ENCODE measurements at regions not wholly inside any gene's neighbourhood (a gene's known extent, or its start where the extent isn't known, plus 50 kb on each side); places are given as distances from the start of the nearest gene placed in this dataset.

DNA sequence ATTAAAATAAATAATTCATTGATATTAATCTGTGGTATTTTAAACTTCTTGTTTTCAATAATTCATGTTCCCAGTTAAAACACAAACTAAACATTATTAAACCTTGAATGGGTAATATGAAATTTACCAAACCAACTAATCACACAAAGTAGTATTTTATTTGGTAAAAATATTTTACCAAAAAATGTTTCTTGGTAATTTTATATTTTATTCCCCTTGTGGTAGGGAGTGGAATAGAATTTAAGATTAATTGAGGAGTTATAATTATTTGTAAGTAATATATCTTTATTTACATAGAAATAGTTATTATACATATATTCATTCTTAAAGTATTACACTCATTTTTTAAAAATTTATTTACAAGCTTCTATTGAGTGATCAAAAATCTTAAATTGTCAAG is 1350.9 kb downstream of the OTOL1 start:
- no peak for FAIRE-seq
- TF ChIP-seq, protein P1, sequence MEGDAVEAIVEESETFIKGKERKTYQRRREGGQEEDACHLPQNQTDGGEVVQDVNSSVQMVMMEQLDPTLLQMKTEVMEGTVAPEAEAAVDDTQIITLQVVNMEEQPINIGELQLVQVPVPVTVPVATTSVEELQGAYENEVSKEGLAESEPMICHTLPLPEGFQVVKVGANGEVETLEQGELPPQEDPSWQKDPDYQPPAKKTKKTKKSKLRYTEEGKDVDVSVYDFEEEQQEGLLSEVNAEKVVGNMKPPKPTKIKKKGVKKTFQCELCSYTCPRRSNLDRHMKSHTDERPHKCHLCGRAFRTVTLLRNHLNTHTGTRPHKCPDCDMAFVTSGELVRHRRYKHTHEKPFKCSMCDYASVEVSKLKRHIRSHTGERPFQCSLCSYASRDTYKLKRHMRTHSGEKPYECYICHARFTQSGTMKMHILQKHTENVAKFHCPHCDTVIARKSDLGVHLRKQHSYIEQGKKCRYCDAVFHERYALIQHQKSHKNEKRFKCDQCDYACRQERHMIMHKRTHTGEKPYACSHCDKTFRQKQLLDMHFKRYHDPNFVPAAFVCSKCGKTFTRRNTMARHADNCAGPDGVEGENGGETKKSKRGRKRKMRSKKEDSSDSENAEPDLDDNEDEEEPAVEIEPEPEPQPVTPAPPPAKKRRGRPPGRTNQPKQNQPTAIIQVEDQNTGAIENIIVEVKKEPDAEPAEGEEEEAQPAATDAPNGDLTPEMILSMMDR (IDR thresholded peaks at IDR 0.05; ENCODE audit: insufficient read depth, low read length, severe bottlenecking): no peak
- DNase-seq (ENCODE audit: low read depth): no peak
- Histone ChIP-seq H3K27me3 (ENCODE audit: control insufficient read depth, insufficient read depth, low read length) (no peaks in the 10 kb centered on the region), H3K36me3 (ENCODE audit: control insufficient read depth, insufficient read depth, low read length) (no peaks in the 10 kb centered on the region), H3K4me3 (ENCODE audit: low read depth, low read length) (no peak overlapping the region)

DNA sequence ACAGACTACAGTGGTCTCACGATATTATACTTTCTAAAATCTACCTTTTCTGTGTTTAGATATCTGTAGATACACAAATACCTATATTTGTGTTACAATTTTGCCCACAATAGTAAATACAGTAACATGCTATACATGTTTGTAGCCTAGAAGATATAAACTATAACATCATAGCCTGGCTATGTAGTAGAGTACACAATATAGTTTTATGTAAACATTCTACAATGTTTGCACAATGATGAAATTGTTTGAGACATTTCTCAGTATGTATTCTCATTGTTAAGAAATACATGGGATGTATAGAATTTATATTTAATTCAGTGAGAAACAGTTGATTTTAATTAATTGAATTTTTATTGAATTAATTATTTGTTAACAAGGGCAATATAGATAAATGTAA is 1367.0 kb downstream of the OTOL1 start:
- H3K36me3 ChIP-seq (ENCODE audit: control insufficient read depth, insufficient read depth, low read length): no peaks in the 10 kb centered on the region
- TF ChIP-seq, protein P1 (IDR thresholded peaks at IDR 0.05; ENCODE audit: insufficient read depth, low read length, severe bottlenecking): no peak
- H3K27me3 ChIP-seq (ENCODE audit: control insufficient read depth, insufficient read depth, low read length): no peaks in the 10 kb centered on the region
- FAIRE-seq (no peak), DNase-seq (ENCODE audit: low read depth) (no peak)
- H3K4me3 ChIP-seq (ENCODE audit: low read depth, low read length): no peak overlapping the region

DNA sequence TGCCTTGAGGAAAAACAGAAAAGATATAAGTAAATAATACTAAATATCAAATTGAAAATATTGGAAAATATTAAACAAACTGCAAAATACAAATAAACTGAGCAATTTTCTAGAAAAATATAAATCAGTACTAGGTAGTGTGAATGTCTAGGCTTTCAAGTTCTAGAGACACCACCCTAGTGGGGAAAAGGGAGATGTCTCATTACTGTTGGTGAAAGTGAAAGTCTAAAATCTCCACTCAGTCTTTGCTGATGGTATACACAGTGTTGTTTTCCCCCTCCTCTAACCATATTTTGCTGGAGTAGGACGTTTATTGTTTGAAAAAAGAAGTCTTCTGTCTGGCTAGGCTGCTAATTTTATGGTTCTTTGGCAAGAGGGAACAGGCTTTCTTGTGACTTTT is 1368.9 kb downstream of the OTOL1 start:
- Histone ChIP-seq H3K27me3 (ENCODE audit: control insufficient read depth, insufficient read depth, low read length) (no peaks in the 10 kb centered on the region), H3K4me3 (ENCODE audit: low read depth, low read length) (no peak overlapping the region), H3K36me3 (ENCODE audit: control insufficient read depth, insufficient read depth, low read length) (no peaks in the 10 kb centered on the region)
- TF ChIP-seq, protein P1 (IDR thresholded peaks at IDR 0.05; ENCODE audit: insufficient read depth, low read length, severe bottlenecking): no peak
- FAIRE-seq (no peak), DNase-seq (ENCODE audit: low read depth) (no peak)

DNA sequence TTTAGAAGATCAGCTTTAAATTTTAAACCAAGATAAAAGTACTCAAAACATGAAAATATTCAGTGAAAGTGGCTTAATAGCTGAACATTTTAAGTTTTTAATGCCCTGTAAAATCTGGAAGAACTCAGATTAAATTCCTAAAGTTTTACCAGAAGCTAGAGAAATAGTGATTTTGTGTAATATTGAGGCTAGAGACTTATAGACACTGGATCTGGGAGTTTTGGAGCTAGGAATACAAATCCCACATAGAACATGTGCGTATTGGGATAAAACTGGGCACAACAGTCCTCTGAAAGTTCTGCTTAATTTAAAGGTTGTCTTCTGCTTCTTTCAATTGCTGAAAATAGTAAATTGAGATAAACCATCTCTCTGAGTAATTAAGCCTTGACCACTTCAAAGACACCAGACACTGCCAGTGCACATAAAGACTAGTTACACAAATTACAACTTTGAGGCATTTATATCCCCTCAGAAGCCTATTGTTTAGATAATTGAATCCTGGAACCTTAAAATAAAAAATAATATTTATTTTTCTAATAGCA is 1382.5 kb downstream of the OTOL1 start:
- no peak for DNase-seq (ENCODE audit: low read depth)
- Histone ChIP-seq H3K36me3 (ENCODE audit: control insufficient read depth, insufficient read depth, low read length) (no peaks in the 10 kb centered on the region), H3K27me3 (ENCODE audit: control insufficient read depth, insufficient read depth, low read length) (no peaks in the 10 kb centered on the region), H3K4me3 (ENCODE audit: low read depth, low read length) (no peak overlapping the region)
- FAIRE-seq: no peak
- TF ChIP-seq, protein P1 (IDR thresholded peaks at IDR 0.05; ENCODE audit: insufficient read depth, low read length, severe bottlenecking): no peak

GRCh38 chr3:162884373-162884772 is 1387.8 kb downstream of the OTOL1 start:
- Histone ChIP-seq H3K4me3 (ENCODE audit: low read depth, low read length) (no peak overlapping the region), H3K36me3 (ENCODE audit: control insufficient read depth, insufficient read depth, low read length) (no peaks in the 10 kb centered on the region), H3K27me3 (ENCODE audit: control insufficient read depth, insufficient read depth, low read length) (no peaks in the 10 kb centered on the region)
- DNase-seq (ENCODE audit: low read depth) (no peak), FAIRE-seq (no peak)
- TF ChIP-seq, protein P1 (IDR thresholded peaks at IDR 0.05; ENCODE audit: insufficient read depth, low read length, severe bottlenecking): no peak
